ENCODE measurements at regions not wholly inside any gene's neighbourhood (a gene's known extent, or its start where the extent isn't known, plus 50 kb on each side); places are given as distances from the start of the nearest gene placed in this dataset.

DNA sequence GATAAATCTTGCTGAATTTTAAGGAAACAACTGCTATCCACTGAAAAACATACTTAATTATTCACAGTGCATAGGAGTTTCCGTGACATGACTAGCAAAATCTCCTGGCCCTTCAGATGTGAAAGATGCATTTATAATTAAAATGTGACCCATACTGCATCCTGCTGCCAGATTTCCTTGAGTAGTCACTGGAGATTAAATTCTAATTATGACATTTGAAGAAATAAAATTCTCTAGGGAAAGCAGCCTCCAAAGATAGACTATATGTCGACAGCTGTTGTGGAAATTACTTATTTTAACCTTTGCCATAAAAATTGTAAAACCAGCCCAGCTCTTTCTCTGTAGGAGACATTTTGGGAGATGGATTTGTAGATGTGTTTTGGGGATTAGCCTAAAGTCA, 193.6 kb upstream of the SMC2 start:
- Histone ChIP-seq H3K23ac (ENCODE audit: low read depth, low read length, poor library complexity) (no peak overlapping the region), H3K14ac (ENCODE audit: low read length) (no peak overlapping the region), H3K4me2 (ENCODE audit: insufficient read depth, low read length, poor library complexity, severe bottlenecking) (no peak overlapping the region), H3K4me1 (ENCODE audit: control insufficient read depth in 2 of 2, insufficient read depth in 1 of 2, low read depth in 1 of 2, low read length in 2 of 2) (no peaks in the 10 kb centered on the region), H2BK15ac (ENCODE audit: low read length) (no peak overlapping the region), H2BK12ac (ENCODE audit: low read length) (no peak overlapping the region), H2AK5ac (ENCODE audit: low read depth, low read length) (no peak overlapping the region), H2BK5ac (ENCODE audit: low read length) (no peak overlapping the region), H4K91ac (ENCODE audit: low read depth, low read length, poor library complexity) (no peak overlapping the region), H3K27ac (replicated peaks; ENCODE audit: low read length) (no peak overlapping the region), H3K18ac (ENCODE audit: low read length) (no peak overlapping the region), H3K4ac (ENCODE audit: low read length) (no peak overlapping the region), H2BK120ac (ENCODE audit: low read depth, low read length) (no peak overlapping the region), H2AFZ (ENCODE audit: low read length) (no peak overlapping the region), H4K8ac (ENCODE audit: low read depth, low read length) (no peak overlapping the region), H3K36me3 (replicated peaks in 1 of 2; ENCODE audit: control insufficient read depth in 2 of 2, insufficient read depth in 2 of 2, low read length in 2 of 2) (no peaks in the 10 kb centered on the region), H3K4me3 (ENCODE audit: low read length in 2 of 2) (no peak overlapping the region), H3K79me1 (ENCODE audit: low read depth, low read length) (no peaks in the 10 kb centered on the region), H3K9me3 (replicated peaks in 1 of 2; ENCODE audit: control insufficient read depth in 2 of 2, insufficient read depth in 1 of 2, low read depth in 1 of 2, low read length in 2 of 2) (no peaks in the 10 kb centered on the region), H3K27me3 (ENCODE audit: control insufficient read depth in 3 of 3, insufficient read depth in 3 of 3, low read depth in 1 of 3, low read length in 3 of 3) (no peaks in the 10 kb centered on the region), H3K9ac (ENCODE audit: low read depth, low read length, poor library complexity) (no peak overlapping the region)
- no peak for DNase-seq (ENCODE audit: low spot score)
- WGBS, 2 donors (ENCODE audit: extremely low coverage in 2 of 2, insufficient read length in 2 of 2, insufficient replicate concordance in 1 of 2) = no CpG with 5 or more reads among the region's 2 CpGs

DNA sequence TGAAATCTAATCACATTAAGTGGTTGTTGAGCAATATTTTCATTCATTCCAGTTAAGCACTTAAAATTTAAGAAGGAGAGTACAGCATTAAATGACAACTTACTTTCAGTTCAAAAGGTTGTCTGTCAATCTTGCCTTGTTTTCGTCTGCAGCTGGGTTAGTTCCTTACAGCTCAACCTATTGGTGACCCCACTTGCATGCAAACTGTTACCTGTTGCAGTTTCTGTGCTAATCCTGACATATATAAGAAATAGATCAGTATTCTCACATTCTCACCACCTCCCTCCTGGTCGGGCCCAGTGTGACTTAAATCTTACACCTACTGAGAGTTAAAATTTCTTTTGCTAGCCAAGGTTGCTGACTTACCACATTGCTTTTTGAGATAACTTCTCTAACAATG, 191.8 kb upstream of the SMC2 start:
- no peak overlapping the region for H3K4ac ChIP-seq (ENCODE audit: low read length)
- no peak overlapping the region for H2AK5ac ChIP-seq (ENCODE audit: low read depth, low read length)
- no peaks in the 10 kb centered on the region for H3K27me3 ChIP-seq (ENCODE audit: control insufficient read depth in 3 of 3, insufficient read depth in 3 of 3, low read depth in 1 of 3, low read length in 3 of 3)
- H3K9me3 ChIP-seq (replicated peaks in 1 of 2; ENCODE audit: control insufficient read depth in 2 of 2, insufficient read depth in 1 of 2, low read depth in 1 of 2, low read length in 2 of 2) = no peaks in the 10 kb centered on the region
- no peak overlapping the region for H3K18ac ChIP-seq (ENCODE audit: low read length)
- no peak overlapping the region for H4K91ac ChIP-seq (ENCODE audit: low read depth, low read length, poor library complexity)
- no CpG with 5 or more reads among the region's 2 CpGs for WGBS, 2 donors (ENCODE audit: extremely low coverage in 2 of 2, insufficient read length in 2 of 2, insufficient replicate concordance in 1 of 2)
- H3K79me1 ChIP-seq (ENCODE audit: low read depth, low read length) = no peaks in the 10 kb centered on the region
- H2BK120ac ChIP-seq (ENCODE audit: low read depth, low read length) = no peak overlapping the region
- no peak overlapping the region for H3K9ac ChIP-seq (ENCODE audit: low read depth, low read length, poor library complexity)
- no peak overlapping the region for H3K14ac ChIP-seq (ENCODE audit: low read length)
- no peak overlapping the region for H2BK12ac ChIP-seq (ENCODE audit: low read length)
- no peak for DNase-seq (ENCODE audit: low spot score)
- no peak overlapping the region for H3K4me3 ChIP-seq (ENCODE audit: low read length in 2 of 2)
- no peak overlapping the region for H2BK5ac ChIP-seq (ENCODE audit: low read length)
- no peaks in the 10 kb centered on the region for H3K4me1 ChIP-seq (ENCODE audit: control insufficient read depth in 2 of 2, insufficient read depth in 1 of 2, low read depth in 1 of 2, low read length in 2 of 2)
- no peak overlapping the region for H3K23ac ChIP-seq (ENCODE audit: low read depth, low read length, poor library complexity)
- H3K4me2 ChIP-seq (ENCODE audit: insufficient read depth, low read length, poor library complexity, severe bottlenecking) = no peak overlapping the region
- H3K27ac ChIP-seq (replicated peaks; ENCODE audit: low read length) = no peak overlapping the region
- H2BK15ac ChIP-seq (ENCODE audit: low read length) = no peak overlapping the region
- no peak overlapping the region for H4K8ac ChIP-seq (ENCODE audit: low read depth, low read length)
- no peak overlapping the region for H2AFZ ChIP-seq (ENCODE audit: low read length)
- no peaks in the 10 kb centered on the region for H3K36me3 ChIP-seq (replicated peaks in 1 of 2; ENCODE audit: control insufficient read depth in 2 of 2, insufficient read depth in 2 of 2, low read length in 2 of 2)

DNA sequence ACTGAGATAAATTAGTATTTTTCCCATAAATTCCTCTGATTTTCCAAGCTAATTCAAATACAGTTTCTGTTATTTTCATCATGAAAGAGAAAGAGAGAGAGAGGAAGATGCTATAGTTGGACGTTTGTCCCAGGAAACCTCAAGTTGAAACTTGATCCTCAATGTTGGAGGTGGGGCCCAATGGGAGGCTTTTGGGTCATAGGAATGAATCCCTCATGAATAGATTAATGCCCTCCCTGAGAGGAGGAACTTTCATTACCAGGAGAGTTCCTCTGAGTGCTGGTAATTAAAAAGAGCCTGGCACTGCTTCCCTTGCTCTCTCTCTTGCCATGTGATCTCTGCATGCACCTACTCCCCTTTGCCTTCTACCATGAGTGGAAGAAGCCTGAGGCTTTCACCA, 189.9 kb upstream of the SMC2 start:
- no peak overlapping the region for H2BK12ac ChIP-seq (ENCODE audit: low read length)
- H3K4ac ChIP-seq (ENCODE audit: low read length) = no peak overlapping the region
- H3K14ac ChIP-seq (ENCODE audit: low read length) = no peak overlapping the region
- H3K4me2 ChIP-seq (ENCODE audit: insufficient read depth, low read length, poor library complexity, severe bottlenecking) = no peak overlapping the region
- no peaks in the 10 kb centered on the region for H3K27me3 ChIP-seq (ENCODE audit: control insufficient read depth in 3 of 3, insufficient read depth in 3 of 3, low read depth in 1 of 3, low read length in 3 of 3)
- no peaks in the 10 kb centered on the region for H3K79me1 ChIP-seq (ENCODE audit: low read depth, low read length)
- no peak overlapping the region for H2AK5ac ChIP-seq (ENCODE audit: low read depth, low read length)
- H2AFZ ChIP-seq (ENCODE audit: low read length) = peak overlapping the region; percentile 22
- H2BK5ac ChIP-seq (ENCODE audit: low read length) = no peak overlapping the region
- H3K9ac ChIP-seq (ENCODE audit: low read depth, low read length, poor library complexity) = no peak overlapping the region
- no peaks in the 10 kb centered on the region for H3K4me1 ChIP-seq (ENCODE audit: control insufficient read depth in 2 of 2, insufficient read depth in 1 of 2, low read depth in 1 of 2, low read length in 2 of 2)
- no peak overlapping the region for H3K27ac ChIP-seq (replicated peaks; ENCODE audit: low read length)
- no peaks in the 10 kb centered on the region for H3K9me3 ChIP-seq (replicated peaks in 1 of 2; ENCODE audit: control insufficient read depth in 2 of 2, insufficient read depth in 1 of 2, low read depth in 1 of 2, low read length in 2 of 2)
- H3K18ac ChIP-seq (ENCODE audit: low read length) = no peak overlapping the region
- no peak overlapping the region for H4K8ac ChIP-seq (ENCODE audit: low read depth, low read length)
- H2BK15ac ChIP-seq (ENCODE audit: low read length) = no peak overlapping the region
- no peak overlapping the region for H3K4me3 ChIP-seq (ENCODE audit: low read length in 2 of 2)
- no peak for DNase-seq (ENCODE audit: low spot score)
- no peak overlapping the region for H2BK120ac ChIP-seq (ENCODE audit: low read depth, low read length)
- no peak overlapping the region for H4K91ac ChIP-seq (ENCODE audit: low read depth, low read length, poor library complexity)
- H3K23ac ChIP-seq (ENCODE audit: low read depth, low read length, poor library complexity) = no peak overlapping the region
- no CpG with 5 or more reads among the region's 1 CpG for WGBS, 2 donors (ENCODE audit: extremely low coverage in 2 of 2, insufficient read length in 2 of 2, insufficient replicate concordance in 1 of 2)
- H3K36me3 ChIP-seq (replicated peaks in 1 of 2; ENCODE audit: control insufficient read depth in 2 of 2, insufficient read depth in 2 of 2, low read length in 2 of 2) = no peaks in the 10 kb centered on the region

DNA sequence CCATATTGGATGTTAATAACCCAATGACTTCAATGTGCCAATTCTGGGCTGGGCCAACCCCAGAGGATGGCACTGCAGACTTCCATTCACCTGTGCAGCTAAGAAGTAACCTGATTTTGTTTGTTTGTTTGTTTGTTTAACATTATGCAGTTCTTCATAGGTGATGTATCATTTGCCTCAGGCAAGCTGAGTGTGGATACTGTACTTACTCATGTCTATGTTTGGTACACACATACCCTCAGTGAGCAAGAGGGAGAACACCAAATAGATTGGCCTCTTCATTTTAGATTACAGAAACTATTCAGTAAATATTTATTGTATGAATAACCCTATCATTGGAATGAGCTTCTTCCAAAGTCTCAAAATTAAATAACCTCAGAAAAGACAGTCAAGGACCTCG, 180.2 kb upstream of the SMC2 start:
- H3K27ac ChIP-seq (replicated peaks; ENCODE audit: low read length) = no peak overlapping the region
- H3K4me2 ChIP-seq (ENCODE audit: insufficient read depth, low read length, poor library complexity, severe bottlenecking) = no peak overlapping the region
- H3K36me3 ChIP-seq (replicated peaks in 1 of 2; ENCODE audit: control insufficient read depth in 2 of 2, insufficient read depth in 2 of 2, low read length in 2 of 2) = no peaks in the 10 kb centered on the region
- no peak for DNase-seq (ENCODE audit: low spot score)
- no peak overlapping the region for H3K9ac ChIP-seq (ENCODE audit: low read depth, low read length, poor library complexity)
- H2BK120ac ChIP-seq (ENCODE audit: low read depth, low read length) = no peak overlapping the region
- no peak overlapping the region for H4K91ac ChIP-seq (ENCODE audit: low read depth, low read length, poor library complexity)
- WGBS, 2 donors (ENCODE audit: extremely low coverage in 2 of 2, insufficient read length in 2 of 2, insufficient replicate concordance in 1 of 2) = no CpG with 5 or more reads among the region's 1 CpG
- no peak overlapping the region for H3K4me3 ChIP-seq (ENCODE audit: low read length in 2 of 2)
- no peak overlapping the region for H4K8ac ChIP-seq (ENCODE audit: low read depth, low read length)
- no peak overlapping the region for H2BK15ac ChIP-seq (ENCODE audit: low read length)
- H3K4ac ChIP-seq (ENCODE audit: low read length) = no peak overlapping the region
- no peak overlapping the region for H3K23ac ChIP-seq (ENCODE audit: low read depth, low read length, poor library complexity)
- H3K18ac ChIP-seq (ENCODE audit: low read length) = no peak overlapping the region
- H3K4me1 ChIP-seq (ENCODE audit: control insufficient read depth in 2 of 2, insufficient read depth in 1 of 2, low read depth in 1 of 2, low read length in 2 of 2) = no peaks in the 10 kb centered on the region
- no peak overlapping the region for H3K14ac ChIP-seq (ENCODE audit: low read length)
- no peaks in the 10 kb centered on the region for H3K27me3 ChIP-seq (ENCODE audit: control insufficient read depth in 3 of 3, insufficient read depth in 3 of 3, low read depth in 1 of 3, low read length in 3 of 3)
- no peak overlapping the region for H2BK12ac ChIP-seq (ENCODE audit: low read length)
- no peak overlapping the region for H2AK5ac ChIP-seq (ENCODE audit: low read depth, low read length)
- no peak overlapping the region for H2AFZ ChIP-seq (ENCODE audit: low read length)
- H2BK5ac ChIP-seq (ENCODE audit: low read length) = no peak overlapping the region
- no peaks in the 10 kb centered on the region for H3K79me1 ChIP-seq (ENCODE audit: low read depth, low read length)
- H3K9me3 ChIP-seq (replicated peaks in 1 of 2; ENCODE audit: control insufficient read depth in 2 of 2, insufficient read depth in 1 of 2, low read depth in 1 of 2, low read length in 2 of 2) = no peaks in the 10 kb centered on the region
